ENCODE measurements at regions not wholly inside any gene's neighbourhood (a gene's known extent, or its start where the extent isn't known, plus 50 kb on each side); places are given as distances from the start of the nearest gene placed in this dataset.

DNA sequence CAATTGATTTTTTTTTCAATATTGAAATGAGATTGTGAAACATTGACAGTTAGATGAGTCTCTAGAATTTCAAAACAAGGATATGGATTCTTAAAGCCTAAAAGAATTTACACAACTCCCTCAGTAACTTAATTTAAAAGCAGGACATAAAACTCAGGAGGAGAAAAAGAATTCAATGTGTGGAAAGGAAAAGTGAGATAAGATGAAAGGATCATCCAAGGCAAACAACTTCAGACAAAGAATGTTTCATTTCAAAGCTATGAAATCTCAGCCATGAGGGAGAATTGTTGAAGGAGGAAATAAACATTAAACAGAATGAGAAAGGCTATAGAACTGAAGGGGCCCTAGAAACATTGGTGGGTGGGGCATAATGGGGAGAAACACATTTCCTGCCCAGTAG is 191.7 kb upstream of the NOX3 start:
- Mint-ChIP-seq H3K4me1 (ENCODE audit: low read depth) (no peaks in the 10 kb centered on the region), H3K9me3 (ENCODE audit: low read depth) (peaks cover 3% of the 10 kb centered on the region), H3K4me3 (ENCODE audit: unreplicated experiment) (no peak overlapping the region), H3K36me3 (ENCODE audit: low read depth) (no peaks in the 10 kb centered on the region), H3K27me3 (ENCODE audit: low read depth) (peaks cover 8% of the 10 kb centered on the region), H3K27ac (ENCODE audit: unreplicated experiment) (no peak overlapping the region)
- DNase-seq (ENCODE audit: low spot score): no peak
- TF ChIP-seq, protein P1, sequence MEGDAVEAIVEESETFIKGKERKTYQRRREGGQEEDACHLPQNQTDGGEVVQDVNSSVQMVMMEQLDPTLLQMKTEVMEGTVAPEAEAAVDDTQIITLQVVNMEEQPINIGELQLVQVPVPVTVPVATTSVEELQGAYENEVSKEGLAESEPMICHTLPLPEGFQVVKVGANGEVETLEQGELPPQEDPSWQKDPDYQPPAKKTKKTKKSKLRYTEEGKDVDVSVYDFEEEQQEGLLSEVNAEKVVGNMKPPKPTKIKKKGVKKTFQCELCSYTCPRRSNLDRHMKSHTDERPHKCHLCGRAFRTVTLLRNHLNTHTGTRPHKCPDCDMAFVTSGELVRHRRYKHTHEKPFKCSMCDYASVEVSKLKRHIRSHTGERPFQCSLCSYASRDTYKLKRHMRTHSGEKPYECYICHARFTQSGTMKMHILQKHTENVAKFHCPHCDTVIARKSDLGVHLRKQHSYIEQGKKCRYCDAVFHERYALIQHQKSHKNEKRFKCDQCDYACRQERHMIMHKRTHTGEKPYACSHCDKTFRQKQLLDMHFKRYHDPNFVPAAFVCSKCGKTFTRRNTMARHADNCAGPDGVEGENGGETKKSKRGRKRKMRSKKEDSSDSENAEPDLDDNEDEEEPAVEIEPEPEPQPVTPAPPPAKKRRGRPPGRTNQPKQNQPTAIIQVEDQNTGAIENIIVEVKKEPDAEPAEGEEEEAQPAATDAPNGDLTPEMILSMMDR (IDR thresholded peaks at IDR 0.05): no peak

DNA sequence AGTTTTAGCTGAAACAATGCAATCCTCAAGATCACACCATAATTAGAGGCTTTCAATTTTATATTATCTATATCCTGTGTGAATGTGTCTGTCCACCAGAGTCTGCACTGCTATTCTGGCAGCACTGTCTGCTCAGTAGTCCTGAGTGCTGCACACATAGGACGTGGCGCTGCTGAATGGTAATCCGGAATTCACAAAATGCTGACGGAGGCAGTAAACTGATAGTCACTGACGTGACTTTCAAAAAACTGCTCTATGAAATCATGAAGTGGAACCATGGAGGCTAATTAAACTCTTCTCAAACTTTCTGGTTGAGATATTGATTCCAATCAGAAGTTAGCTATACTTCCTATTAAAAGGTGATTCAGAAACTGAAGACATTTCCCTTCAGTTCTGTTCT is 190.8 kb upstream of the NOX3 start:
- TF ChIP-seq, protein P1 (IDR thresholded peaks at IDR 0.05): no peak
- Mint-ChIP-seq H3K4me3 (ENCODE audit: unreplicated experiment) (no peak overlapping the region), H3K27ac (ENCODE audit: unreplicated experiment) (no peak overlapping the region), H3K9me3 (ENCODE audit: low read depth) (peaks cover 7% of the 10 kb centered on the region), H3K36me3 (ENCODE audit: low read depth) (no peaks in the 10 kb centered on the region), H3K27me3 (ENCODE audit: low read depth) (peaks cover 8% of the 10 kb centered on the region), H3K4me1 (ENCODE audit: low read depth) (no peaks in the 10 kb centered on the region)
- no peak for DNase-seq (ENCODE audit: low spot score)

DNA sequence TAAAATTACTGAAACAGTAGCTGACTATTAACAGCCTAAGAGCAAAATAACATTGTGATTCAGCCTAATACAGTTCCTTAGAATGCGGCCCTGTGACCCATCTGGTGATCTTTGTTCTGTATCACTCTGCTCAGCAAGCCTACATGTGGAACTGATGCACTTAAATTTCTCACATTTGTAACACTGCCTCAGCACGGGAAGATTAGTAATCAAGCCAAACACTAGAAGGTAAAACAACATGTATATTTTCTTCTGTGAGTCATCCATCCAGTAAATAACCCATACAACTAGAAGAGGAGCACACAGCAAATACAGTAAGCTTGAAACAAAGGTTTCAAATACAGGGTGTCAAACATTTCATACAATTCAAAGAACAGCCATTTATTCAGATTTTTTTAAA is 189.7 kb upstream of the NOX3 start:
- Mint-ChIP-seq H3K4me1 (ENCODE audit: low read depth) (no peaks in the 10 kb centered on the region), H3K27me3 (ENCODE audit: low read depth) (peaks cover 6% of the 10 kb centered on the region), H3K36me3 (ENCODE audit: low read depth) (no peaks in the 10 kb centered on the region), H3K4me3 (ENCODE audit: unreplicated experiment) (no peak overlapping the region), H3K9me3 (ENCODE audit: low read depth) (peaks cover 17% of the 10 kb centered on the region), H3K27ac (ENCODE audit: unreplicated experiment) (no peak overlapping the region)
- TF ChIP-seq, protein P1 (IDR thresholded peaks at IDR 0.05): no peak
- no peak for DNase-seq (ENCODE audit: low spot score)

DNA sequence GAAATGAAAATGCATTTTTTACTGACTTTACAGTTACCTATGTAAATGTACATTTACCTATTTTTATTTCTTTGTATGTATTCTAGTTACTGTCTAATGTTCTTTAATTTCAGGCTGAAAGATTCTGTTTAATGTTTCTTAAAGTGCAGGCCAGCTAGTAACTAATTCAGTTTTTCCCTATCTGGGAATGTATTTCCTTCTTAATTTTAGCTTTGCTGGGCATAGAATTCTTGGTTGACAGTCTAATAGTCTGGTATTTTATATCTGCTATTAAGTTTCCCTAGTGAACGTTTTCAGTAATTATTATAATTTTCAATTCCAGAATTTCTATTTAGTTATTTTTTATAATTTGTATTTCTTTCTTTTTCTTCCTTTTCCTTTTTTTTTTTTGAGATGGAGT is 186.0 kb upstream of the NOX3 start:
- Mint-ChIP-seq H3K27ac (ENCODE audit: unreplicated experiment) (no peak overlapping the region), H3K27me3 (ENCODE audit: low read depth) (peaks cover 6% of the 10 kb centered on the region), H3K4me1 (ENCODE audit: low read depth) (no peaks in the 10 kb centered on the region), H3K36me3 (ENCODE audit: low read depth) (no peaks in the 10 kb centered on the region), H3K9me3 (ENCODE audit: low read depth) (peaks cover 24% of the 10 kb centered on the region), H3K4me3 (ENCODE audit: unreplicated experiment) (no peak overlapping the region)
- TF ChIP-seq, protein P1 (IDR thresholded peaks at IDR 0.05): no peak
- no peak for DNase-seq (ENCODE audit: low spot score)

DNA sequence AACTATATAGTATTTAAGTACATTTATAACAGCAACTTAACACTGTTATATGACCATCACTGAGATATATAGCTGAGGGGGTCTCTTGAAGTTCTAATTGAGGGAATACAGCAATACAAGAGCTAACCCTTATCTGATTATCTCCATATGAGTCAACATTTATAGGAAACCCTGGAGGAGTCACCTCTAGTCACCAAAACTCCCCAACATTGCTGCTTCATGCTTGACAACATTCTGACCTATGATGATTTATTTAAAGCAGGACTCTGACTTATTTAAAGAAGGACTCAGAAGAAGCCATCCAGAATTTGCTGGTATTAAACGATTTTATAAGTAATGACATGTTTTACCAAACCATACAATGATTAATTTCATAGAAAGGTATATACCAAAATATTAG is 182.6 kb upstream of the NOX3 start:
- TF ChIP-seq, protein P1 (IDR thresholded peaks at IDR 0.05): no peak
- Mint-ChIP-seq H3K4me1 (ENCODE audit: low read depth) (no peaks in the 10 kb centered on the region), H3K27me3 (ENCODE audit: low read depth) (peaks cover 6% of the 10 kb centered on the region), H3K9me3 (ENCODE audit: low read depth) (peaks cover 28% of the 10 kb centered on the region), H3K36me3 (ENCODE audit: low read depth) (no peaks in the 10 kb centered on the region), H3K4me3 (ENCODE audit: unreplicated experiment) (no peak overlapping the region), H3K27ac (ENCODE audit: unreplicated experiment) (no peak overlapping the region)
- no peak for DNase-seq (ENCODE audit: low spot score)
